GM20000 (cell line): ENCODE measurements at regions not wholly inside any gene's neighbourhood (a gene's known extent, or its start where the extent isn't known, plus 50 kb on each side); places are given as distances from the start of the nearest gene placed in this dataset.

Source experiments
- DNase-seq: peaks from one replicate; pipeline ENCODE4 v3.0.0; 2012; ENCODE audit warnings: low spot score
- CTCF ChIP-seq: IDR thresholded peaks from 2 replicates; pipeline ENCODE4 v1.5.1; 2012; ENCODE audit warnings: mild to moderate bottlenecking, control low read depth; ENCODE audit errors: extremely low read depth, missing control alignments

GRCh38 chr2:9115229-9115628 lies 91.4 kb upstream of the ASAP2 start:
- DNase-seq: no peak
- TF ChIP-seq CTCF: no peak

GRCh38 chr2:9114458-9114857 lies 92.2 kb upstream of the ASAP2 start:
- TF ChIP-seq CTCF: no peak
- DNase-seq: no peak

- TF ChIP-seq CTCF: no peak
- no peak for DNase-seq
Measured at GRCh38 chr2:9113916-9114315, 92.7 kb upstream of the ASAP2 start.

GRCh38 chr2:9113262-9113661 lies 93.3 kb upstream of the ASAP2 start:
- no peak for DNase-seq
- no peak for TF ChIP-seq CTCF

GRCh38 chr2:9112079-9112721 lies 94.4 kb upstream of the ASAP2 start:
- DNase-seq: no peak
- TF ChIP-seq CTCF: no peak

- no peak for TF ChIP-seq CTCF
Measured at GRCh38 chr2:9110893-9111569, 95.6 kb upstream of the ASAP2 start.

GRCh38 chr2:9110346-9110884 lies 96.2 kb upstream of the ASAP2 start:
- TF ChIP-seq CTCF: no peak
- DNase-seq: no peak

More at GRCh38 chr2:9110893-9111569, 95.6 kb upstream of the ASAP2 start:
- DNase-seq: no peak
